ENCODE measurements at regions not wholly inside any gene's neighbourhood (a gene's known extent, or its start where the extent isn't known, plus 50 kb on each side); places are given as distances from the start of the nearest gene placed in this dataset.
A peak's percentile ranks its signal among the peaks of the same experiment; 100 is the strongest.

GRCh38 chr15:91521996-91522395 is 331.5 kb upstream of the SLCO3A1 start (continued):
- TF ChIP-seq CTCF (IDR thresholded peaks at IDR 0.05; ENCODE audit: low read depth, low read length, missing input control) = no peak
- TF ChIP-seq RAD21 (IDR thresholded peaks at IDR 0.05) = no peak
- TF ChIP-seq HNF4G (IDR thresholded peaks at IDR 0.05) = no peak

- no peak for DNase-seq (ENCODE audit: low spot score)
- no peaks in the 10 kb centered on the region for H3K36me3 ChIP-seq (ENCODE audit: control insufficient read depth in 4 of 4, insufficient read depth in 3 of 4, low read depth in 1 of 4, low read length in 3 of 4)
- H3K4me3 ChIP-seq (ENCODE audit: low read depth in 1 of 3, low read length in 3 of 3) = no peak overlapping the region
- no peaks in the 10 kb centered on the region for H3K27me3 ChIP-seq (ENCODE audit: control insufficient read depth in 4 of 4, insufficient read depth in 4 of 4, low read length in 3 of 4)
- H3K9me3 ChIP-seq (ENCODE audit: control insufficient read depth in 4 of 4, low read length in 3 of 4) = no peaks in the 10 kb centered on the region
- no peak overlapping the region for H3K27ac ChIP-seq (ENCODE audit: low read depth in 1 of 2, low read length in 2 of 2)
- peak; percentile 51 for TF ChIP-seq YY1 (IDR thresholded peaks at IDR 0.05)
- peak; percentile 89 for TF ChIP-seq CTCF (IDR thresholded peaks at IDR 0.05; ENCODE audit: low read depth, low read length, missing input control)
- TF ChIP-seq ATF3 (IDR thresholded peaks at IDR 0.05) = no peak
- peak; percentile 2 for TF ChIP-seq FOXA1 (IDR thresholded peaks at IDR 0.05)
- TF ChIP-seq FOXA2 (IDR thresholded peaks at IDR 0.05) = no peak
- peak in 1 of 2 donors; percentile 13 for TF ChIP-seq HNF4A (conservative IDR thresholded peaks at IDR 0.05)
- TF ChIP-seq RAD21 (IDR thresholded peaks at IDR 0.05) = peak; percentile 99 to 100
- peak; percentile 13 to 14 for TF ChIP-seq RXRA (IDR thresholded peaks at IDR 0.05)
- WGBS = 43% methylated on average over 2 of the region's 2 CpGs
- no peak overlapping the region for H3K9ac ChIP-seq (ENCODE audit: low read depth in 1 of 2, low read length in 2 of 2)
- peaks cover 0 to 2% (median 0%) of the 10 kb centered on the region in 4 donors for H3K4me1 ChIP-seq (ENCODE audit: control insufficient read depth in 4 of 4, insufficient read depth in 4 of 4, low read length in 3 of 4)
Observed at GRCh38 chr15:91522605-91523332, 330.7 kb upstream of the SLCO3A1 start.

GRCh38 chr15:91523596-91523995 is 329.9 kb upstream of the SLCO3A1 start:
- Histone ChIP-seq H3K36me3 (ENCODE audit: control insufficient read depth in 4 of 4, insufficient read depth in 3 of 4, low read depth in 1 of 4, low read length in 3 of 4) (no peaks in the 10 kb centered on the region), H3K4me1 (ENCODE audit: control insufficient read depth in 4 of 4, insufficient read depth in 4 of 4, low read length in 3 of 4) (peaks cover 0 to 2% (median 0%) of the 10 kb centered on the region in 4 donors), H3K9ac (ENCODE audit: low read depth in 1 of 2, low read length in 2 of 2) (no peak overlapping the region), H3K4me3 (ENCODE audit: low read depth in 1 of 3, low read length in 3 of 3) (no peak overlapping the region), H3K27ac (ENCODE audit: low read depth in 1 of 2, low read length in 2 of 2) (no peak overlapping the region), H3K27me3 (ENCODE audit: control insufficient read depth in 4 of 4, insufficient read depth in 4 of 4, low read length in 3 of 4) (no peaks in the 10 kb centered on the region), H3K9me3 (ENCODE audit: control insufficient read depth in 4 of 4, low read length in 3 of 4) (no peaks in the 10 kb centered on the region)
- no peak for DNase-seq (ENCODE audit: low spot score)
- WGBS = 94% methylated on average over 1 of the region's 1 CpG
- TF ChIP-seq JUND (IDR thresholded peaks at IDR 0.05) = no peak
- TF ChIP-seq CTCF (IDR thresholded peaks at IDR 0.05; ENCODE audit: low read depth, low read length, missing input control) = no peak
- TF ChIP-seq ZBTB33 (IDR thresholded peaks at IDR 0.05) = no peak
- no peak for TF ChIP-seq ATF3 (IDR thresholded peaks at IDR 0.05)
- TF ChIP-seq RAD21 (IDR thresholded peaks at IDR 0.05) = no peak
- no peak for TF ChIP-seq SP1 (IDR thresholded peaks at IDR 0.05)
- TF ChIP-seq MAX (IDR thresholded peaks at IDR 0.05) = no peak
- no peak for TF ChIP-seq TAF1 (conservative IDR thresholded peaks at IDR 0.05)
